OCI-LY7 (cell line): ENCODE measurements at regions not wholly inside any gene's neighbourhood (a gene's known extent, or its start where the extent isn't known, plus 50 kb on each side); places are given as distances from the start of the nearest gene placed in this dataset.
"Not testable (repeated sequence)": the region's sequence is repeated elsewhere in the genome, so short reads cannot be mapped to it uniquely, and the experiment has no call there.

Source experiments
- BruUV-seq: library from RNA; stranded (reverse); fragments of 400-500 nt; replicated peaks from 2 replicates; lab custom pipeline; 2021; lab: Mats Ljungman, UMichigan
- CTCF ChIA-PET: fragments of 300-600 bp; sonication (Branson Sonifier 250); formaldehyde crosslinking; loops from one replicate; lab custom pipeline; 2022; ENCODE audit warnings: antibody characterized with exemption; ENCODE audit not compliant: unreplicated experiment; lab: Charles Lee
- POLR2A ChIA-PET: fragments of 300-600 bp; sonication (Branson Sonifier 250); formaldehyde crosslinking; loops from one replicate; lab custom pipeline; 2022; ENCODE audit warnings: antibody characterized with exemption; lab: Charles Lee
- DNase-seq: peaks from one replicate; pipeline ENCODE4 v3.0.0-alpha.2; 2015; ENCODE audit warnings: low spot score
- H2AFZ ChIP-seq: fragments of 200-600 bp; sonication (generic), shearing (Covaris generic); 2 replicates; pipeline ENCODE4 v1.6.1; 2014; ENCODE audit warnings: mild to moderate bottlenecking, antibody characterized with exemption, low read length, moderate library complexity
- H3K27ac ChIP-seq: fragments of 200-600 bp; sonication (generic); 2 replicates; pipeline ENCODE4 v1.5.1; 2014; ENCODE audit warnings: mixed run types, low read depth, mild to moderate bottlenecking, moderate library complexity, low read length, inconsistent platforms; ENCODE audit not compliant: poor library complexity, severe bottlenecking
- H3K36me3 ChIP-seq: fragments of 200-600 bp; sonication (generic); 2 replicates; pipeline ENCODE4 v1.6.1; 2014; ENCODE audit warnings: mild to moderate bottlenecking, antibody characterized with exemption, low read length, moderate library complexity, mixed read lengths; ENCODE audit not compliant: insufficient read depth
- H3K4me1 ChIP-seq: fragments of 200-600 bp; sonication (generic); 2 replicates; pipeline ENCODE4 v1.5.1; 2014; ENCODE audit warnings: mild to moderate bottlenecking, low read length; ENCODE audit not compliant: insufficient read depth, poor library complexity, severe bottlenecking
- H3K4me2 ChIP-seq: fragments of 200-600 bp; sonication (generic); 2 replicates; pipeline ENCODE4 v1.6.1; 2014; ENCODE audit warnings: mild to moderate bottlenecking, low read length
- H3K4me3 ChIP-seq: fragments of 200-600 bp; sonication (generic); 2 replicates; pipeline ENCODE4 v1.5.1; 2014; ENCODE audit warnings: mild to moderate bottlenecking, low read depth, low read length; ENCODE audit not compliant: poor library complexity, severe bottlenecking
- H3K79me2 ChIP-seq: fragments of 200-600 bp; sonication (generic); 2 replicates; pipeline ENCODE4 v1.6.1; 2016; ENCODE audit warnings: low read depth, mild to moderate bottlenecking, low read length, moderate library complexity, mixed read lengths; ENCODE audit not compliant: insufficient read depth
- H3K9me2 ChIP-seq: fragments of 200-600 bp; sonication (generic); 2 replicates; pipeline ENCODE4 v1.6.1; 2016; ENCODE audit warnings: mild to moderate bottlenecking, low read length, mixed read lengths; ENCODE audit not compliant: insufficient read depth
- H3K9me3 ChIP-seq: fragments of 200-600 bp; sonication (generic); 2 replicates; pipeline ENCODE4 v1.6.1; 2014; ENCODE audit warnings: mild to moderate bottlenecking, mixed run types, low read length, mixed read lengths
- H4K20me1 ChIP-seq: fragments of 200-600 bp; sonication (generic); 2 replicates; pipeline ENCODE4 v1.6.1; 2014; ENCODE audit warnings: mild to moderate bottlenecking, antibody characterized with exemption, low read length, moderate library complexity, mixed read lengths; ENCODE audit not compliant: insufficient read depth
- EZH2phosphoT487 ChIP-seq: fragments of 200-600 bp; sonication (generic); IDR thresholded peaks from 2 replicates; pipeline ENCODE4 v1.6.1; 2018; ENCODE audit warnings: low read depth, borderline replicate concordance, mild to moderate bottlenecking, mixed run types, antibody characterized with exemption, low read length, moderate library complexity, mixed read lengths
- intact Hi-C: fragments of 100-400 bp; cut with micrococcal nuclease; formaldehyde crosslinking; loops from one replicate; pipeline ENCODE4 v1.10.0; 2022; ENCODE audit not compliant: unreplicated experiment
- TF ChIP-seq, protein P1 (sequence below): fragments of 200-600 bp; sonication (generic); conservative IDR thresholded peaks from 2 replicates; pipeline ENCODE4 v1.5.1; 2014; ENCODE audit warnings: mild to moderate bottlenecking, antibody characterized with exemption, low read length, moderate library complexity, mixed read lengths

DNA sequence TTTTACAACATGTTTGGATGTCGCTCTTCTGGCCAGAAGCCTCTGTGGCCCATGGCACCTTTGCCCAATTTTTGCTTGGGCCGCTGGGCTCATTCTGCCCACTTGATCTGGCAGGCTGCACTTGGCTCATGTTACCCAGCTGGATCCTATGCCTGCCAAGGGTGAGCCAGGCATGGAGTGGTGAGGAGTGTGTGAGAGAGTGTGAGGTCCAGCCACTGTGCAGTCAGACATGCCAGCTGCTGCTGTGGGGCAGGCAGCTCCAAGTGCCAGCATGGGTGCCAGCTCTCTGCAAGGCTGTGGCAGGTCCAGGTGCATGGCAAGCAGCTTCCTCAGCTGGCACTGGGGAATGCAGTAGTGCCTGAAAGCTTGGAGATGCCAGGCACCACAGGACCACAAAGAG lies 71.0 kb downstream of the EBNA1BP2 start:
- ChIA-PET POLR2A (interaction anchor here (0.6 kb wide), 1 partner anchor 1720 kb away, joined by 3 read pairs; no protein-coding TSS in a partner anchor), CTCF (interaction anchor here (0.6 kb wide), 1 partner anchor 263 kb away, joined by 3 read pairs; no protein-coding TSS in a partner anchor)
- H3K36me3 ChIP-seq: no peaks in the 10 kb centered on the region
- H3K27ac ChIP-seq: no peak overlapping the region
- no peaks in the 10 kb centered on the region for H3K9me2 ChIP-seq
- no peaks in the 10 kb centered on the region for H4K20me1 ChIP-seq
- H3K9me3 ChIP-seq: no peaks in the 10 kb centered on the region
- no peak overlapping the region for H3K4me2 ChIP-seq
- DNase-seq: no peak
- BruUV-seq: no TSS peak
- H3K4me3 ChIP-seq: no peak overlapping the region
- no peaks in the 10 kb centered on the region for H3K79me2 ChIP-seq
- H2AFZ ChIP-seq: no peak overlapping the region
- no peaks in the 10 kb centered on the region for H3K4me1 ChIP-seq
- intact Hi-C loops: no loop called here
- TF ChIP-seq, protein P1, sequence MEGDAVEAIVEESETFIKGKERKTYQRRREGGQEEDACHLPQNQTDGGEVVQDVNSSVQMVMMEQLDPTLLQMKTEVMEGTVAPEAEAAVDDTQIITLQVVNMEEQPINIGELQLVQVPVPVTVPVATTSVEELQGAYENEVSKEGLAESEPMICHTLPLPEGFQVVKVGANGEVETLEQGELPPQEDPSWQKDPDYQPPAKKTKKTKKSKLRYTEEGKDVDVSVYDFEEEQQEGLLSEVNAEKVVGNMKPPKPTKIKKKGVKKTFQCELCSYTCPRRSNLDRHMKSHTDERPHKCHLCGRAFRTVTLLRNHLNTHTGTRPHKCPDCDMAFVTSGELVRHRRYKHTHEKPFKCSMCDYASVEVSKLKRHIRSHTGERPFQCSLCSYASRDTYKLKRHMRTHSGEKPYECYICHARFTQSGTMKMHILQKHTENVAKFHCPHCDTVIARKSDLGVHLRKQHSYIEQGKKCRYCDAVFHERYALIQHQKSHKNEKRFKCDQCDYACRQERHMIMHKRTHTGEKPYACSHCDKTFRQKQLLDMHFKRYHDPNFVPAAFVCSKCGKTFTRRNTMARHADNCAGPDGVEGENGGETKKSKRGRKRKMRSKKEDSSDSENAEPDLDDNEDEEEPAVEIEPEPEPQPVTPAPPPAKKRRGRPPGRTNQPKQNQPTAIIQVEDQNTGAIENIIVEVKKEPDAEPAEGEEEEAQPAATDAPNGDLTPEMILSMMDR: no peak
- no peak for TF ChIP-seq EZH2phosphoT487

DNA sequence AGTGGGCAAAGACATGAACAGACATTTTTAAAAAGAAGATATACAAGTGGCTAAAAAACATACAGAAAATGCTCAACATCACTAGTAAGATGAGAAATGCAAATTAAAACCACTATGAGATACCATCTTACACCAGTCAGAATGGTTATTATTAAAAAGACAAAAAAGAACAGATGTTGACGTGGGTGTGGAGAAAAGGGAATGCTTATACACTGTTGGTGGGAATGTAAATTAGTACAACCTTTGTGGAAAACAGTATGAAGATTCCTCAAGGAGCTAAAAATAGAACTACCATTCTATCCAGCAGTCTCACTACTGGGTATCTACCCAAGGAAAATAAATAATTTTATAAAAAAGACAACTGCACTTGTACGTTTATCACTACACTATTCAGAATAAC lies 73.9 kb downstream of the EBNA1BP2 start:
- H3K79me2 ChIP-seq: no peaks in the 10 kb centered on the region
- CTCF ChIA-PET: no interaction called here
- H3K27ac ChIP-seq: no peak overlapping the region
- H4K20me1 ChIP-seq: no peaks in the 10 kb centered on the region
- H3K4me1 ChIP-seq: no peaks in the 10 kb centered on the region
- TF ChIP-seq, protein P1: no peak
- TF ChIP-seq EZH2phosphoT487: no peak
- intact Hi-C loops: no loop called here
- H3K4me2 ChIP-seq: no peak overlapping the region
- no TSS peak for BruUV-seq
- POLR2A ChIA-PET: no interaction called here
- no peak overlapping the region for H2AFZ ChIP-seq
- no peaks in the 10 kb centered on the region for H3K9me2 ChIP-seq
- no peak for DNase-seq
- no peaks in the 10 kb centered on the region for H3K36me3 ChIP-seq
- no peaks in the 10 kb centered on the region for H3K9me3 ChIP-seq
- no peak overlapping the region for H3K4me3 ChIP-seq

DNA sequence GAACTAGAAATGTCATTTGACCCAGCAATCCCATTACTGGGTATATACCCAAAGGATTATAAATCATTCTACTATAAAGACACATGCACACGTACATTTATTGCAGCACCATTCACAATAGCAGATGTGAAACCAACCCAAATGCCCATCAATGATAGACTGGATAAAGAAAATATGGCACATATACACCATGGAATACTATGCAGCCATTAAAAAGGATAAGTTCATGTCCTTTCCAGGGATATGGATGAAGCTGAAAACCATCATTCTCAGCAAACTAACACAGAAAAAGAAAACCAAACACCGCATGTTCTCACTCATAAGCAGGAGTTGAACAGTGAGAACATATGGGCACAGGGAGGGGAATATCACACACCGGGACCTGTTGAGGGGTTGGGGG lies 75.6 kb downstream of the EBNA1BP2 start:
- POLR2A ChIA-PET, H4K20me1 ChIP-seq, BruUV-seq, H3K4me3 ChIP-seq, H3K27ac ChIP-seq, intact Hi-C loops, H3K4me2 ChIP-seq, DNase-seq, CTCF ChIA-PET, H2AFZ ChIP-seq, H3K9me3 ChIP-seq, H3K4me1 ChIP-seq, H3K36me3 ChIP-seq, H3K79me2 ChIP-seq, H3K9me2 ChIP-seq: not testable (repeated sequence)

DNA sequence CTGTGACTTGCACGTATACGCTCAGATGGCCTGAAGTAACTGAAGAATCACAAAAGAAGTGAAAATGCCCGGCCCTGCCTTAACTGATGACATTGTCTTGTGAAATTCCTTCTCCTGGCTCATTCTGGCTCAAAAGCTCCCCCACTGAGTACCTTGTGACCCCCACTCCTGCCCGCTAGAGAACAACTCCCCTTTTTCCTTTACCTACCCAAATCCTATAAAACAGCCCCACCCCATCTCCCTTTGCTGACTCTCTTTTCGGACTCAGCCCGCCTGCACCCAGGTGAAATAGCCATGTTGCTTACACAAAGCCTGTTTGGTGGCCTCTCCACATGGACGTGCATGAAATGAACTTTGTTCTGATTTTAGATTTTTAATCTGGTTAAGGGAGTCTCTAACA lies 81.3 kb downstream of the EBNA1BP2 start:
- BruUV-seq, H3K4me2 ChIP-seq, H3K4me1 ChIP-seq, H4K20me1 ChIP-seq, H2AFZ ChIP-seq, H3K4me3 ChIP-seq, CTCF ChIA-PET, H3K36me3 ChIP-seq, intact Hi-C loops, H3K9me3 ChIP-seq, DNase-seq, H3K27ac ChIP-seq, H3K9me2 ChIP-seq, H3K79me2 ChIP-seq: not testable (repeated sequence)
- POLR2A ChIA-PET: interaction anchor here (0.8 kb wide), 1 partner anchor 192 kb away, joined by 3 read pairs; no protein-coding TSS in a partner anchor

DNA sequence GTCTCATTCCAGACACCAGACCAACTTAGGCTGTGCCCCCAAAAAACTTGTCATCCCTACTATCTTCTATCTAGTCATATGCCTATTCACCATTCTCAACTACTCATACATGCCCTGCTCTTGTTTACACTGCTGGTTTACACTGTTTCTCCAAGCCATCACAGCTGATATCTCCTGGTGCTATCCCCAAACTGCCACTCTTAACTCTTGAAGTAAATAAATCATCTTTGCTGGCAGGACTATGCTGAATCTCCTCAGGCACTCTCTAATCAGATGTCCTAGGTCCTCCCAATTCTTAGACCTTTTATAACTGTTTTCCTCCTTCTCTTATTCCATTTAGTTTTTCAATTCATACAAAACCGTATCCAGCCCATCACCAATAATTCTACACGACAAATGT lies 81.9 kb downstream of the EBNA1BP2 start:
- H3K27ac ChIP-seq, POLR2A ChIA-PET, H3K4me1 ChIP-seq, H2AFZ ChIP-seq, H3K9me2 ChIP-seq, BruUV-seq, H3K4me2 ChIP-seq, DNase-seq, H3K9me3 ChIP-seq, H3K36me3 ChIP-seq, CTCF ChIA-PET, H4K20me1 ChIP-seq, H3K79me2 ChIP-seq, H3K4me3 ChIP-seq, intact Hi-C loops: not testable (repeated sequence)
